CD4-positive, CD25-positive, alpha-beta regulatory T cell (primary cell): ENCODE measurements at regions not wholly inside any gene's neighbourhood (a gene's known extent, or its start where the extent isn't known, plus 50 kb on each side); places are given as distances from the start of the nearest gene placed in this dataset.
"Not testable (repeated sequence)": the region's sequence is repeated elsewhere in the genome, so short reads cannot be mapped to it uniquely, and the experiment has no call there.

ENCODE experiments used
- ATAC-seq, 2 donors: fragments of 150-1000 bp; cut with Tn5 transposase; one replicate each; pipeline ENCODE4 v1.10.0; 2021; ENCODE audit warnings: low read depth in 2 of 2, moderate number of reproducible peaks in 2 of 2, moderate library complexity in 1 of 2
- DNase-seq, 3 donors: peaks; one replicate each; pipeline versions ENCODE4 v3.0.0 to v3.0.0-alpha.2; 2012 to 2022; ENCODE audit warnings: mixed read lengths in 1 of 3
- H3K27ac ChIP-seq: one replicate; pipeline ENCODE4 v1.7.0; 2013; ENCODE audit warnings: mild to moderate bottlenecking, low read length; ENCODE audit not compliant: insufficient read depth, poor library complexity, severe bottlenecking
- H3K27me3 ChIP-seq: one replicate; pipeline ENCODE4 v1.7.0; 2013; ENCODE audit warnings: low read length; ENCODE audit not compliant: control insufficient read depth, insufficient read depth
- H3K36me3 ChIP-seq: one replicate; pipeline ENCODE4 v1.7.0; 2013; ENCODE audit warnings: mild to moderate bottlenecking, low read length, moderate library complexity; ENCODE audit not compliant: control insufficient read depth, insufficient read depth
- H3K4me1 ChIP-seq: 2 replicates; pipeline ENCODE4 v1.7.0; 2013; ENCODE audit warnings: mild to moderate bottlenecking, low read length; ENCODE audit not compliant: insufficient read depth, control insufficient read depth, poor library complexity, severe bottlenecking
- H3K4me3 ChIP-seq: one replicate; pipeline ENCODE4 v1.7.0; 2013; ENCODE audit warnings: low read depth, mild to moderate bottlenecking, low read length, moderate library complexity
- H3K9me3 ChIP-seq, 2 experiments: 1 replicate in 1 of 2; 2 replicates in 1 of 2; pipeline ENCODE4 v1.7.0; 2013; ENCODE audit warnings: low read length in 2 of 2, mild to moderate bottlenecking in 1 of 2, moderate library complexity in 1 of 2; ENCODE audit not compliant: control insufficient read depth in 2 of 2
- H3K27ac Mint-ChIP-seq, 3 donors: one replicate each; pipeline ENCODE4 v1.8.0; 2020 to 2022; ENCODE audit warnings: mild to moderate bottlenecking in 3 of 3, mixed read lengths in 3 of 3, moderate library complexity in 2 of 3
- H3K27me3 Mint-ChIP-seq: one replicate; pipeline ENCODE4 v1.8.0; 2022; ENCODE audit warnings: mild to moderate bottlenecking, mixed read lengths
- H3K36me3 Mint-ChIP-seq: one replicate; pipeline ENCODE4 v1.8.0; 2020; ENCODE audit warnings: mixed read lengths
- H3K4me1 Mint-ChIP-seq, 4 donors: one replicate each; pipeline ENCODE4 v1.8.0; 2020 to 2022; ENCODE audit warnings: mixed read lengths in 4 of 4, mild to moderate bottlenecking in 1 of 4
- H3K4me3 Mint-ChIP-seq, 4 donors: one replicate each; pipeline ENCODE4 v1.8.0; 2020 to 2022; ENCODE audit warnings: mild to moderate bottlenecking in 4 of 4, mixed read lengths in 4 of 4, moderate library complexity in 3 of 4
- H3K9me3 Mint-ChIP-seq, 7 donors: one replicate each; pipeline ENCODE4 v1.8.0; 2020 to 2022; ENCODE audit warnings: mixed read lengths in 7 of 7, mild to moderate bottlenecking in 3 of 7, moderate library complexity in 2 of 7

DNA sequence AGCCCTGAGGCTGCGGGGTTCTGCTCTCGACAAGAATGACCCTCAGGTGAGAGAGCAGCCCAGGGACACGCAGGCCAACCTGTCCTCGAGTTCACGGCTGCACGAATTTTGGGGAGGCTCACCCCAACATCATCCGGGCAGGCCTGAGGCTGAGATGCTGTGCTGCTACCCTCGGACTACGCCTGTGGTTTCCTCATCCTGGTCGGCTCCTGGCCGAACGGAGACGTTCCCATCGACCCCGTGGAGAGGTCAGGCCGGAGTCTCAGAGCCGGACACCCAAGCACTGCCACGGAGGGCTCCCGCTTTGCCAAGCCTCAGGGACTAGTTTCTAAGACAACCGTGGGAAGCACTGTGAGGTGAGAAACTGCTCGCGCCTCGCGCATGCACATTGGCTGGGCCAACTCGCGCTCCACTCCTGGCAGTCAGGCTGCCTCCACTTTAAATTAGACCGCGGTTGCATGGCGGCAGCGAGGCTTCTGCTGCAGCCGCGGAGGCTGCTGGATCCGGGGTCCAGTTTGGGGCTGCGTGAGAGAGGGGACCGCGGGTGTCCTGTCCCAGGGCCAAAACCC lies 203.4 kb downstream of the ZNF716 start:
- no peaks in the 10 kb centered on the region for H3K27me3 Mint-ChIP-seq
- H3K4me1 ChIP-seq = no peaks in the 10 kb centered on the region
- H3K9me3 Mint-ChIP-seq = peaks cover 0 to 45% (median 23%) of the 10 kb centered on the region in 7 donors
- no peaks in the 10 kb centered on the region for H3K4me1 Mint-ChIP-seq
- H3K4me3 ChIP-seq = no peak overlapping the region
- no peaks in the 10 kb centered on the region for H3K36me3 ChIP-seq
- H3K4me3 Mint-ChIP-seq = no peak overlapping the region
- H3K27ac ChIP-seq = no peak overlapping the region
- no peak overlapping the region for H3K27ac Mint-ChIP-seq
- H3K36me3 Mint-ChIP-seq = no peaks in the 10 kb centered on the region
- DNase-seq (no peak), ATAC-seq (no peak)
- no peaks in the 10 kb centered on the region for H3K27me3 ChIP-seq
- H3K9me3 ChIP-seq = peaks cover 0 to 26% of the 10 kb centered on the region in 2 experiments

DNA sequence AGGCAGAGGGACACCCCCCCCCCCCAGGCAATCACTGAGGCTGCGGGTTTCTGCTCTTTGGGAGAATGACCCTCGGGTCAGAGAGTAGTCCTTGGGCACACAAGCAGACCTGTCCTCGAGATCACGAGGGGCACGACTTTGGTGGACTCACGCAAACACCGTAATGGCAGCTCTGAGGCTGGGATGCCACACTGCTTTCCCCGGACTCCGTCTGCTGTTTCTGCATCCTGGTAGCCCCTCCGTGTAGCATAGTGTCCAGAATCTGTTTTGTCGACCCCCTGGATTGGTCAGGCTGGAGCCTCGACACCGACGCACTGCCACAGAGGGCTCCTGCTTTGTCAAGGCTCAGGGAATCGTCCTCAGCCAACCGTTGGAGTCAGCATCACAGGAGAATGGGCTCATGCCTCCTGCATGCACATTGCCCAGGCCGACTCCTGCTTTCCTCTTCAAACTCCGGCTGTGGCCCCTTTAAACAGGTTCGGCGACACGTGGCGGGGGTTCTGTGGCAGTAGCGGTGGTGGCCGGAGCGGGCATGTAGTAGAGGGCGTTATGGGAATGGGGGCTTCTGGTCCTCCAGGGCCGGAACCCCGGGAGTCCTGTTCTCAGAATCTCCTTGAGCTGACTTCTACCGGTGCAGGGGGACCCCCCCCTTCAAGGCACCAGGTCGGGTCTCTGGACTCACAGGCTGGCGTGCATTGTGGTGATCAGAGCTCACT lies 205.3 kb downstream of the ZNF716 start:
- peaks cover 0 to 11% of the 10 kb centered on the region in 2 experiments for H3K9me3 ChIP-seq
- H3K27me3 Mint-ChIP-seq, H3K4me3 Mint-ChIP-seq: not testable (repeated sequence)

DNA sequence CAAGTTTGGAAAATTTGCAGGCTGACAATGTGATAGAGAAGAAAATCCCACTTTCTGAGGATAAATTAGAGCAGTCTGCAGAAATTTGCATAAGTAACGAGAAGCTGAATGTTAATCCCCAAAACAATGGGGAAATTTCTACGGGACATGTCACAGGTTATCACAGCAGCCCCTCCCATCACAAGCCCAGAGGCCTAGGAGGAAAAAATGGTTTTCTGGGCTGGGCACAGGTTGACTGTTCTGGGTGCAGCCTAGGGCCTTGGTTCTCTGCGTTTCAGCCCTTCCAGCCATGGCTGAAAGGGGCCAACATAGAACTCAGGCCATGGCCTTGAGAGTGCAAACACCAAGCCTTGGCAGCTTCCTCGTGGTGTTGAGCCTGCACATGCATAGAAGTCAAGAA lies 209.2 kb downstream of the ZNF716 start:
- not testable (repeated sequence) for H3K4me3 Mint-ChIP-seq, H3K36me3 Mint-ChIP-seq, H3K27ac ChIP-seq

More for the DNA sequence above, 205.3 kb downstream of the ZNF716 start:
- not testable (repeated sequence) for H3K27ac Mint-ChIP-seq, DNase-seq, H3K36me3 Mint-ChIP-seq, H3K4me1 ChIP-seq, H3K36me3 ChIP-seq, H3K4me3 ChIP-seq, H3K27me3 ChIP-seq, H3K27ac ChIP-seq, ATAC-seq, H3K4me1 Mint-ChIP-seq
- H3K9me3 Mint-ChIP-seq = peaks cover 0 to 46% (median 19%) of the 10 kb centered on the region in 7 donors

GRCh38 chr7:57676928-57677327 lies 227.0 kb downstream of the ZNF716 start:
- peaks cover 0 to 39% (median 4%) of the 10 kb centered on the region in 7 donors for H3K9me3 Mint-ChIP-seq

More for the DNA sequence above, 209.2 kb downstream of the ZNF716 start:
- H3K36me3 ChIP-seq, H3K27me3 ChIP-seq, H3K4me1 Mint-ChIP-seq, H3K27ac Mint-ChIP-seq, H3K9me3 ChIP-seq, H3K27me3 Mint-ChIP-seq, H3K4me3 ChIP-seq, DNase-seq, H3K4me1 ChIP-seq, ATAC-seq: not testable (repeated sequence)
- peaks cover 0 to 30% (median 9%) of the 10 kb centered on the region in 7 donors for H3K9me3 Mint-ChIP-seq

DNA sequence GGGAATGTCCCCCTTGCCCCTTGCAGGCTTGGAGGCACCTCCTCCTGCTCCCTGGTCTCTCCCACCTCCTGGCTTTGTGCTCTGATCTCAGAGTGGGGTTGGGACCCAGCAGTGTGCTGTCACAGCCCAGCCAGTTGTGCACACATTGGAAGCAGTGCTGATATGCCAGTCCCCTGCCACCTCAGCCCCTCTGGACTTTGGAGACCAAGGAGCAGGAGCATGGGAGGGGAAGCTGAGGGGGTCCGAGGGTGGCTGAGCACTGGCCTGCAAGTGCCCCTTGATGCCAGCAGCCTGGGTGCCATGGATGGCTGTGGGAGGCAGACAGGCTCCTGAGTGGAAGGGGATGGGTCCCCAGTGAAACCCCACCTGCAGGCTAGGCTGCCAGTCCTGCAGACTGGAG lies 235.4 kb downstream of the ZNF716 start:
- H3K27ac ChIP-seq = no peak overlapping the region
- H3K27ac Mint-ChIP-seq = no peak overlapping the region
- ATAC-seq (no peak), DNase-seq (no peak)
- no peaks in the 10 kb centered on the region for H3K27me3 Mint-ChIP-seq
- no peaks in the 10 kb centered on the region for H3K27me3 ChIP-seq
- H3K36me3 ChIP-seq = no peaks in the 10 kb centered on the region
- no peaks in the 10 kb centered on the region for H3K9me3 ChIP-seq
- no peaks in the 10 kb centered on the region for H3K4me1 ChIP-seq
- no peak overlapping the region for H3K4me3 ChIP-seq
- peaks cover 0 to 18% (median 5%) of the 10 kb centered on the region in 7 donors for H3K9me3 Mint-ChIP-seq
- no peaks in the 10 kb centered on the region for H3K36me3 Mint-ChIP-seq
- no peaks in the 10 kb centered on the region for H3K4me1 Mint-ChIP-seq
- H3K4me3 Mint-ChIP-seq = no peak overlapping the region

More at GRCh38 chr7:57676928-57677327, 227.0 kb downstream of the ZNF716 start:
- not testable (repeated sequence) for H3K27ac Mint-ChIP-seq, H3K27me3 ChIP-seq, H3K4me3 Mint-ChIP-seq, H3K9me3 ChIP-seq, H3K27me3 Mint-ChIP-seq, H3K4me1 ChIP-seq, H3K4me1 Mint-ChIP-seq, H3K36me3 Mint-ChIP-seq, DNase-seq, H3K4me3 ChIP-seq, ATAC-seq, H3K36me3 ChIP-seq, H3K27ac ChIP-seq
